MM.1S (cell line): ENCODE measurements at regions not wholly inside any gene's neighbourhood (a gene's known extent, or its start where the extent isn't known, plus 50 kb on each side); places are given as distances from the start of the nearest gene placed in this dataset.

Experiments used
- CTCF ChIP-seq: fragments of 300-600 bp; sonication (generic); IDR thresholded peaks from 2 replicates; pipeline ENCODE4 v1.5.1; 2016; ENCODE audit warnings: antibody characterized with exemption, low read length, mixed read lengths
- EZH2 ChIP-seq: fragments of 300-600 bp; sonication (generic); optimal IDR thresholded peaks from 2 replicates; pipeline ENCODE3; 2017; ENCODE audit warnings: low read depth, mild to moderate bottlenecking, antibody characterized with exemption, low read length, mixed read lengths

GRCh38 chr2:105521616-105522015, 122.8 kb upstream of the FHL2 start:
- TF ChIP-seq EZH2 (no peak), CTCF (no peak)
